GM12872 (cell line): ENCODE measurements at regions not wholly inside any gene's neighbourhood (a gene's known extent, or its start where the extent isn't known, plus 50 kb on each side); places are given as distances from the start of the nearest gene placed in this dataset.

Experiments used
- CTCF ChIP-seq: IDR thresholded peaks from 3 replicates; pipeline ENCODE4 v1.5.1; 2011; ENCODE audit warnings: low read depth, mild to moderate bottlenecking, low read length, moderate library complexity; ENCODE audit not compliant: insufficient read depth

GRCh38 chr1:222077206-222077605, 335.3 kb upstream of the DUSP10 start:
- no peak for TF ChIP-seq CTCF

GRCh38 chr1:222074317-222074716, 332.4 kb upstream of the DUSP10 start:
- TF ChIP-seq CTCF = no peak

GRCh38 chr1:222073307-222073995, 331.6 kb upstream of the DUSP10 start:
- TF ChIP-seq CTCF = no peak

GRCh38 chr1:222071387-222071786, 329.5 kb upstream of the DUSP10 start:
- TF ChIP-seq CTCF = no peak

GRCh38 chr1:222068937-222069336, 327.0 kb upstream of the DUSP10 start:
- no peak for TF ChIP-seq CTCF

- TF ChIP-seq CTCF = no peak
Observed at GRCh38 chr1:222068101-222068500, 326.2 kb upstream of the DUSP10 start.

GRCh38 chr1:222066539-222066938, 324.6 kb upstream of the DUSP10 start:
- TF ChIP-seq CTCF = no peak
